ENCODE measurements at regions not wholly inside any gene's neighbourhood (a gene's known extent, or its start where the extent isn't known, plus 50 kb on each side); places are given as distances from the start of the nearest gene placed in this dataset.

- Histone ChIP-seq H2BK12ac (ENCODE audit: low read depth, low read length) (no peak overlapping the region), H3K36me3 (ENCODE audit: control insufficient read depth in 2 of 4, insufficient read depth in 4 of 4, low read length in 3 of 4) (no peaks in the 10 kb centered on the region), H3K27me3 (replicated peaks in 1 of 4; ENCODE audit: control insufficient read depth in 3 of 4, extremely low read depth in 1 of 4, insufficient read depth in 3 of 4, low read length in 3 of 4) (no peaks in the 10 kb centered on the region), H3K4ac (replicated peaks; ENCODE audit: insufficient read length, low read depth, low read length) (no peak overlapping the region), H3K4me1 (replicated peaks in 1 of 4; ENCODE audit: control insufficient read depth in 3 of 4, insufficient read depth in 4 of 4, low read length in 3 of 4) (no peaks in the 10 kb centered on the region), H3K9ac (replicated peaks in 1 of 4; ENCODE audit: extremely low read depth in 1 of 4, low read depth in 3 of 4, low read length in 3 of 4) (no peak overlapping the region), H3K4me3 (ENCODE audit: extremely low read depth in 1 of 4, insufficient read depth in 2 of 4, low read depth in 3 of 4, low read length in 4 of 4) (no peak overlapping the region), H2BK120ac (replicated peaks; ENCODE audit: low read depth, low read length) (no peak overlapping the region), H2BK20ac (ENCODE audit: low read length) (no peak overlapping the region), H2BK5ac (ENCODE audit: low read depth, low read length) (no peak overlapping the region), H3K56ac (replicated peaks; ENCODE audit: insufficient read length, low read depth, low read length) (no peak overlapping the region), H3K4me2 (ENCODE audit: insufficient read depth in 1 of 2, low read depth in 2 of 2, low read length in 2 of 2) (no peak overlapping the region), H3K23ac (ENCODE audit: insufficient read length) (no peak overlapping the region), H2AFZ (ENCODE audit: low read length) (no peak overlapping the region), H3K27ac (ENCODE audit: low read depth, low read length) (no peak overlapping the region), H4K5ac (ENCODE audit: insufficient read length, low read depth, low read length) (no peak overlapping the region), H3K23me2 (ENCODE audit: low read depth, low read length) (no peaks in the 10 kb centered on the region), H2BK15ac (ENCODE audit: low read length) (no peak overlapping the region), H4K20me1 (replicated peaks in 1 of 2; ENCODE audit: control insufficient read depth in 1 of 2, insufficient read depth in 2 of 2, low read length in 2 of 2) (no peaks in the 10 kb centered on the region), H3K79me2 (ENCODE audit: control insufficient read depth in 1 of 2, insufficient read depth in 2 of 2, low read length in 2 of 2) (no peaks in the 10 kb centered on the region), H2AK5ac (ENCODE audit: low read depth, low read length) (no peak overlapping the region), H4K91ac (replicated peaks; ENCODE audit: insufficient read length, low read length) (no peak overlapping the region), H3K14ac (ENCODE audit: insufficient read length) (no peak overlapping the region), H3K9me3 (ENCODE audit: insufficient read depth in 2 of 2, low read depth in 1 of 2, low read length in 1 of 2) (no peaks in the 10 kb centered on the region), H3K18ac (ENCODE audit: extremely low read depth, low read length) (no peak overlapping the region), H3K79me1 (ENCODE audit: low read depth, low read length) (no peaks in the 10 kb centered on the region), H4K8ac (ENCODE audit: extremely low read depth, insufficient read depth, low read length) (no peak overlapping the region)
- FAIRE-seq (no peak), DNase-seq (ENCODE audit: low read depth in 1 of 2, low spot score in 2 of 2) (no peak)
- POLR2A ChIA-PET (ENCODE audit: partially characterized antibody), result no interaction called here
- CTCF ChIA-PET (ENCODE audit: partially characterized antibody), result interaction anchor here (0.6 to 1.1 kb wide), 4 partner anchors 9 to 435 kb away, joined by 3 to 4 read pairs (median 3); no protein-coding TSS in a partner anchor
- WGBS, 2 experiments (ENCODE audit: extremely low coverage in 1 of 2, insufficient coverage in 1 of 2, insufficient read length in 1 of 2, insufficient replicate concordance in 2 of 2, low coverage in 1 of 2, low lambda C conversion rate in 2 of 2, missing lambda C conversion rate in 1 of 2), result 87% methylated on average over 3 of the region's 3 CpGs; no CpG with 5 or more reads in 1 of the 2 experiments
- TF ChIP-seq EP300 (IDR thresholded peaks at IDR 0.05; ENCODE audit: borderline replicate concordance in 1 of 2, low read depth in 2 of 2, low read length in 2 of 2) (no peak), ZNF274 (IDR thresholded peaks at IDR 0.05; ENCODE audit: borderline replicate concordance, extremely low read depth, low read length) (no peak), SAP30 (IDR thresholded peaks at IDR 0.05; ENCODE audit: insufficient read depth, insufficient replicate concordance, low read length) (no peak), YY1 (IDR thresholded peaks at IDR 0.05; ENCODE audit: low read depth, low read length) (no peak), TAF7 (optimal IDR thresholded peaks at IDR 0.05; ENCODE audit: borderline replicate concordance, low read depth, low read length) (no peak), USF2 (IDR thresholded peaks at IDR 0.05; ENCODE audit: low read length) (no peak), CREB1 (IDR thresholded peaks at IDR 0.05) (no peak), CBX5 (IDR thresholded peaks at IDR 0.05; ENCODE audit: low read depth, low read length) (no peak), NRF1 (IDR thresholded peaks at IDR 0.05; ENCODE audit: low read depth, low read length) (no peak), ATF2 (IDR thresholded peaks at IDR 0.05; ENCODE audit: low read length) (no peak), GABPA (IDR thresholded peaks at IDR 0.05; ENCODE audit: borderline replicate concordance, insufficient read depth, low read length) (no peak), SRF (IDR thresholded peaks at IDR 0.05; ENCODE audit: low read depth, low read length) (no peak)
Observed at GRCh38 chr7:94763268-94763667, 107.3 kb upstream of the SGCE start.

Measured in H1 (cell line).